ENCODE measurements at regions not wholly inside any gene's neighbourhood (a gene's known extent, or its start where the extent isn't known, plus 50 kb on each side); places are given as distances from the start of the nearest gene placed in this dataset.
"Not testable (repeated sequence)": the region's sequence is repeated elsewhere in the genome, so short reads cannot be mapped to it uniquely, and the experiment has no call there.

GRCh38 chr10:120048391-120048790, 155.9 kb downstream of the SEC23IP start:
- no peak for DNase-seq (ENCODE audit: low read depth in 3 of 3)

GRCh38 chr10:120051671-120052070, 159.1 kb downstream of the SEC23IP start:
- no peak for DNase-seq (ENCODE audit: low read depth in 3 of 3)

- no peak for DNase-seq (ENCODE audit: low read depth in 3 of 3)
Observed at GRCh38 chr10:120052964-120053702, 160.6 kb downstream of the SEC23IP start.

GRCh38 chr10:120059790-120060189, 167.3 kb downstream of the SEC23IP start:
- DNase-seq (ENCODE audit: low read depth in 3 of 3): not testable (repeated sequence)

- DNase-seq (ENCODE audit: low read depth in 3 of 3): no peak
Observed at GRCh38 chr10:120067427-120067826, 174.9 kb downstream of the SEC23IP start.

- no peak for DNase-seq (ENCODE audit: low read depth in 3 of 3)
Observed at GRCh38 chr10:120069700-120070099, 177.2 kb downstream of the SEC23IP start.

- DNase-seq (ENCODE audit: low read depth in 3 of 3): no peak
Observed at GRCh38 chr10:120075349-120075748, 182.8 kb downstream of the SEC23IP start.

- no peak for DNase-seq (ENCODE audit: low read depth in 3 of 3)
Observed at GRCh38 chr10:120076996-120077706, 184.6 kb downstream of the SEC23IP start.

GRCh38 chr10:120077707-120078492, 185.4 kb downstream of the SEC23IP start:
- no peak for DNase-seq (ENCODE audit: low read depth in 3 of 3)

- no peak for DNase-seq (ENCODE audit: low read depth in 3 of 3)
Observed at GRCh38 chr10:120085096-120085796, 192.7 kb downstream of the SEC23IP start.

- no peak for DNase-seq (ENCODE audit: low read depth in 3 of 3)
Observed at GRCh38 chr10:120086066-120086465, 193.5 kb downstream of the SEC23IP start.

GRCh38 chr10:120087109-120087508, 194.6 kb downstream of the SEC23IP start:
- no peak for DNase-seq (ENCODE audit: low read depth in 3 of 3)

GRCh38 chr10:120095875-120096274, 203.3 kb downstream of the SEC23IP start:
- DNase-seq (ENCODE audit: low read depth in 3 of 3): no peak

- DNase-seq (ENCODE audit: low read depth in 3 of 3): no peak
Observed at GRCh38 chr10:120097766-120098165, 205.2 kb downstream of the SEC23IP start.

GRCh38 chr10:120098232-120098930, 205.9 kb downstream of the SEC23IP start:
- DNase-seq (ENCODE audit: low read depth in 3 of 3): no peak

- no peak for DNase-seq (ENCODE audit: low read depth in 3 of 3)
Observed at GRCh38 chr10:120103738-120104560, 211.4 kb downstream of the SEC23IP start.

- DNase-seq (ENCODE audit: low read depth in 3 of 3): no peak
Observed at GRCh38 chr10:120105001-120105400, 212.5 kb downstream of the SEC23IP start.

- DNase-seq (ENCODE audit: low read depth in 3 of 3): no peak
Observed at GRCh38 chr10:120105492-120105891, 213.0 kb downstream of the SEC23IP start.

- no peak for DNase-seq (ENCODE audit: low read depth in 3 of 3)
Observed at GRCh38 chr10:120108916-120109315, 216.4 kb downstream of the SEC23IP start.

- DNase-seq (ENCODE audit: low read depth in 3 of 3): not testable (repeated sequence)
Observed at GRCh38 chr10:120109725-120110124, 217.2 kb downstream of the SEC23IP start.

Data from stimulated activated CD4-positive, alpha-beta T cell treated with anti-CD3 and anti-CD28 coated beads, TNF-alpha, amount 100 ng/mL, for 24 hours (primary cell).